ENCODE measurements at regions not wholly inside any gene's neighbourhood (a gene's known extent, or its start where the extent isn't known, plus 50 kb on each side); places are given as distances from the start of the nearest gene placed in this dataset.

DNA sequence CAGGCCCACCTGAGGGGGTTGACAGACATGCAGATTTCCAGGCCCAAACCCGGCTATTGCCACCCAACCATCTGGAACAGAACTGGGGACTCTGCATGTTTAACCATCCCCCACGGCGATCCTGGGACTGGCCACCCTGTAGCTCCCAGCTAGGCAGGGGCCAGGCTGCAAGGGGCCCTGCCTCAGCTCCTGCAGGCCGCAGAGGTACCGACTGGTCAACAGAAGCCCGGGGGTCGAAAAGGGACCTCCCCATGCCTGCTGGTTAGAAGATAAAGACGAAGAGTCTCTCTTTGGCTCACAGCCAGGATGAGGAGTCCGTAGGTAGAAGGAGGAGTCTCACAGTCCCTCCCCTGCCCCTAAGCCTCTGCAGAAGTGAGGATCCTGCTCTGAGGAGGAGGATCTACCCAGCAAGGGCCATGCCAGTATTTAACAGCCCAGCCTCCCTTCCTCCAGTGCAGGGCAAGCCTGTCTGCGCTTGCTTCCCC lies 223.4 kb upstream of the TNRC6C start:
- TF ChIP-seq, protein P1, sequence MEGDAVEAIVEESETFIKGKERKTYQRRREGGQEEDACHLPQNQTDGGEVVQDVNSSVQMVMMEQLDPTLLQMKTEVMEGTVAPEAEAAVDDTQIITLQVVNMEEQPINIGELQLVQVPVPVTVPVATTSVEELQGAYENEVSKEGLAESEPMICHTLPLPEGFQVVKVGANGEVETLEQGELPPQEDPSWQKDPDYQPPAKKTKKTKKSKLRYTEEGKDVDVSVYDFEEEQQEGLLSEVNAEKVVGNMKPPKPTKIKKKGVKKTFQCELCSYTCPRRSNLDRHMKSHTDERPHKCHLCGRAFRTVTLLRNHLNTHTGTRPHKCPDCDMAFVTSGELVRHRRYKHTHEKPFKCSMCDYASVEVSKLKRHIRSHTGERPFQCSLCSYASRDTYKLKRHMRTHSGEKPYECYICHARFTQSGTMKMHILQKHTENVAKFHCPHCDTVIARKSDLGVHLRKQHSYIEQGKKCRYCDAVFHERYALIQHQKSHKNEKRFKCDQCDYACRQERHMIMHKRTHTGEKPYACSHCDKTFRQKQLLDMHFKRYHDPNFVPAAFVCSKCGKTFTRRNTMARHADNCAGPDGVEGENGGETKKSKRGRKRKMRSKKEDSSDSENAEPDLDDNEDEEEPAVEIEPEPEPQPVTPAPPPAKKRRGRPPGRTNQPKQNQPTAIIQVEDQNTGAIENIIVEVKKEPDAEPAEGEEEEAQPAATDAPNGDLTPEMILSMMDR (IDR thresholded peaks at IDR 0.05) = no peak
- TF ChIP-seq POLR2A (IDR thresholded peaks at IDR 0.05) = no peak
